OCI-LY7 (cell line): ENCODE measurements at regions not wholly inside any gene's neighbourhood (a gene's known extent, or its start where the extent isn't known, plus 50 kb on each side); places are given as distances from the start of the nearest gene placed in this dataset.

ENCODE experiments used
- BruUV-seq: library from RNA; stranded (reverse); fragments of 400-500 nt; replicated peaks from 2 replicates; lab custom pipeline; 2021; lab: Mats Ljungman, UMichigan
- CTCF ChIA-PET: fragments of 300-600 bp; sonication (Branson Sonifier 250); formaldehyde crosslinking; loops from one replicate; lab custom pipeline; 2022; ENCODE audit warnings: antibody characterized with exemption; ENCODE audit not compliant: unreplicated experiment; lab: Charles Lee
- POLR2A ChIA-PET: fragments of 300-600 bp; sonication (Branson Sonifier 250); formaldehyde crosslinking; loops from one replicate; lab custom pipeline; 2022; ENCODE audit warnings: antibody characterized with exemption; lab: Charles Lee
- DNase-seq: peaks from one replicate; pipeline ENCODE4 v3.0.0-alpha.2; 2015; ENCODE audit warnings: low spot score
- H2AFZ ChIP-seq: fragments of 200-600 bp; sonication (generic), shearing (Covaris generic); 2 replicates; pipeline ENCODE4 v1.6.1; 2014; ENCODE audit warnings: mild to moderate bottlenecking, antibody characterized with exemption, low read length, moderate library complexity
- H3K27ac ChIP-seq: fragments of 200-600 bp; sonication (generic); 2 replicates; pipeline ENCODE4 v1.5.1; 2014; ENCODE audit warnings: mixed run types, low read depth, mild to moderate bottlenecking, moderate library complexity, low read length, inconsistent platforms; ENCODE audit not compliant: poor library complexity, severe bottlenecking
- H3K36me3 ChIP-seq: fragments of 200-600 bp; sonication (generic); 2 replicates; pipeline ENCODE4 v1.6.1; 2014; ENCODE audit warnings: mild to moderate bottlenecking, antibody characterized with exemption, low read length, moderate library complexity, mixed read lengths; ENCODE audit not compliant: insufficient read depth
- H3K4me1 ChIP-seq: fragments of 200-600 bp; sonication (generic); 2 replicates; pipeline ENCODE4 v1.5.1; 2014; ENCODE audit warnings: mild to moderate bottlenecking, low read length; ENCODE audit not compliant: insufficient read depth, poor library complexity, severe bottlenecking
- H3K4me2 ChIP-seq: fragments of 200-600 bp; sonication (generic); 2 replicates; pipeline ENCODE4 v1.6.1; 2014; ENCODE audit warnings: mild to moderate bottlenecking, low read length
- H3K4me3 ChIP-seq: fragments of 200-600 bp; sonication (generic); 2 replicates; pipeline ENCODE4 v1.5.1; 2014; ENCODE audit warnings: mild to moderate bottlenecking, low read depth, low read length; ENCODE audit not compliant: poor library complexity, severe bottlenecking
- H3K79me2 ChIP-seq: fragments of 200-600 bp; sonication (generic); 2 replicates; pipeline ENCODE4 v1.6.1; 2016; ENCODE audit warnings: low read depth, mild to moderate bottlenecking, low read length, moderate library complexity, mixed read lengths; ENCODE audit not compliant: insufficient read depth
- H3K9me2 ChIP-seq: fragments of 200-600 bp; sonication (generic); 2 replicates; pipeline ENCODE4 v1.6.1; 2016; ENCODE audit warnings: mild to moderate bottlenecking, low read length, mixed read lengths; ENCODE audit not compliant: insufficient read depth
- H3K9me3 ChIP-seq: fragments of 200-600 bp; sonication (generic); 2 replicates; pipeline ENCODE4 v1.6.1; 2014; ENCODE audit warnings: mild to moderate bottlenecking, mixed run types, low read length, mixed read lengths
- H4K20me1 ChIP-seq: fragments of 200-600 bp; sonication (generic); 2 replicates; pipeline ENCODE4 v1.6.1; 2014; ENCODE audit warnings: mild to moderate bottlenecking, antibody characterized with exemption, low read length, moderate library complexity, mixed read lengths; ENCODE audit not compliant: insufficient read depth
- EZH2phosphoT487 ChIP-seq: fragments of 200-600 bp; sonication (generic); IDR thresholded peaks from 2 replicates; pipeline ENCODE4 v1.6.1; 2018; ENCODE audit warnings: low read depth, borderline replicate concordance, mild to moderate bottlenecking, mixed run types, antibody characterized with exemption, low read length, moderate library complexity, mixed read lengths
- intact Hi-C: fragments of 100-400 bp; cut with micrococcal nuclease; formaldehyde crosslinking; loops from one replicate; pipeline ENCODE4 v1.10.0; 2022; ENCODE audit not compliant: unreplicated experiment
- TF ChIP-seq, protein P1 (sequence below): fragments of 200-600 bp; sonication (generic); conservative IDR thresholded peaks from 2 replicates; pipeline ENCODE4 v1.5.1; 2014; ENCODE audit warnings: mild to moderate bottlenecking, antibody characterized with exemption, low read length, moderate library complexity, mixed read lengths

GRCh38 chr3:181336597-181336996, 347.1 kb upstream of the DNAJC19 start:
- no peak for DNase-seq
- TF ChIP-seq, protein P1, sequence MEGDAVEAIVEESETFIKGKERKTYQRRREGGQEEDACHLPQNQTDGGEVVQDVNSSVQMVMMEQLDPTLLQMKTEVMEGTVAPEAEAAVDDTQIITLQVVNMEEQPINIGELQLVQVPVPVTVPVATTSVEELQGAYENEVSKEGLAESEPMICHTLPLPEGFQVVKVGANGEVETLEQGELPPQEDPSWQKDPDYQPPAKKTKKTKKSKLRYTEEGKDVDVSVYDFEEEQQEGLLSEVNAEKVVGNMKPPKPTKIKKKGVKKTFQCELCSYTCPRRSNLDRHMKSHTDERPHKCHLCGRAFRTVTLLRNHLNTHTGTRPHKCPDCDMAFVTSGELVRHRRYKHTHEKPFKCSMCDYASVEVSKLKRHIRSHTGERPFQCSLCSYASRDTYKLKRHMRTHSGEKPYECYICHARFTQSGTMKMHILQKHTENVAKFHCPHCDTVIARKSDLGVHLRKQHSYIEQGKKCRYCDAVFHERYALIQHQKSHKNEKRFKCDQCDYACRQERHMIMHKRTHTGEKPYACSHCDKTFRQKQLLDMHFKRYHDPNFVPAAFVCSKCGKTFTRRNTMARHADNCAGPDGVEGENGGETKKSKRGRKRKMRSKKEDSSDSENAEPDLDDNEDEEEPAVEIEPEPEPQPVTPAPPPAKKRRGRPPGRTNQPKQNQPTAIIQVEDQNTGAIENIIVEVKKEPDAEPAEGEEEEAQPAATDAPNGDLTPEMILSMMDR = no peak
- TF ChIP-seq EZH2phosphoT487 = no peak
- Histone ChIP-seq H3K79me2 (no peaks in the 10 kb centered on the region), H3K9me3 (no peaks in the 10 kb centered on the region), H3K9me2 (no peaks in the 10 kb centered on the region), H2AFZ (no peak overlapping the region), H4K20me1 (no peaks in the 10 kb centered on the region; the same call in 1 of the 2 replicates), H3K27ac (no peak overlapping the region), H3K4me3 (no peak overlapping the region), H3K4me2 (no peak overlapping the region), H3K36me3 (no peaks in the 10 kb centered on the region), H3K4me1 (no peaks in the 10 kb centered on the region)
- intact Hi-C loops = no loop called here
- POLR2A ChIA-PET = interaction anchor here (1.0 kb wide), 2 partner anchors 10 to 28 kb away, joined by 3 read pairs; no protein-coding TSS in a partner anchor
- BruUV-seq = no TSS peak
- CTCF ChIA-PET = no interaction called here

- no peaks in the 10 kb centered on the region; the same call in 1 of the 2 replicates for H4K20me1 ChIP-seq
- POLR2A ChIA-PET = interaction anchor here (0.7 kb wide), 1 partner anchor 20 kb away, joined by 4 read pairs; no protein-coding TSS in a partner anchor
- H3K27ac ChIP-seq = no peak overlapping the region
- no peaks in the 10 kb centered on the region for H3K9me3 ChIP-seq
- no peak overlapping the region for H2AFZ ChIP-seq
- intact Hi-C loops = no loop called here
- CTCF ChIA-PET = no interaction called here
- H3K4me2 ChIP-seq = no peak overlapping the region
- H3K79me2 ChIP-seq = no peaks in the 10 kb centered on the region
- no peak for TF ChIP-seq EZH2phosphoT487
- TF ChIP-seq, protein P1 = no peak
- DNase-seq = no peak
- no peaks in the 10 kb centered on the region for H3K36me3 ChIP-seq
- H3K4me1 ChIP-seq = no peaks in the 10 kb centered on the region
- H3K4me3 ChIP-seq = no peak overlapping the region
- no TSS peak for BruUV-seq
- H3K9me2 ChIP-seq = no peaks in the 10 kb centered on the region
These were observed 343.9 kb upstream of the DNAJC19 start for GRCh38 chr3:181333394-181333793.

DNA sequence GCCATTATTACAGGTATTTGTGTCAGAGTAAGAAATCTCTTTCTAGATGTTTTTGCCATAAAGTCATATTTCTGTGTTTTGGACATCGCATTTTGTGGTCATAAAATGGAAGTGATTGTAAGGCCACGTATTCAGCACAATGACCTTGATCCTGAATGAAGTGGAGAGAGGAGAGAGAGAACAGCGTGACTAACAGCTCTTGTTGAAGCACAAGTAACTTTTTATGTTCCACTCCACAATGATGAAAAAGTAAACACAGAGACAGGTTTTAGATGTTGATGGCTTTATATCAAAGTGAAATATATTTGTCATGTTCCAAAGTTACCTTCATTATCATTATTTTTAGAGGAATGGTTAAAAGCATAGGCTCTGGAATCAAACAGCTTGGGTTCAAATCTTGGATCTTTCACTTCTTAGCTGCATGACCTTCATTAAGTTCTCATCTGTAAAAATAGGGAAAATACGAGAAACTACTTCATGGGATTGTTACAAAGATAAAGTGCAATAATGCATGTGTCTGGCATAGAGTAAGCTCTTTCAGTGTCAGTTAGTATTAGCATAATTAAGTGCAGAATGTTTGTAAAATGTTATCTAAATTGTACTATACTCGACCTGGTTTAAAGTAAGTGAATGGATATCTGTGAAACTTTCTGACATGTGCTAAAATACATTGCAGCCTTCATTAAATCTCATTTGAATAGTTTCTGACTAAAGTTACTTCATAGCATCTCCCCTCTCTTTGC, 341.5 kb upstream of the DNAJC19 start:
- Histone ChIP-seq H3K4me1 (no peaks in the 10 kb centered on the region), H3K36me3 (no peaks in the 10 kb centered on the region), H3K79me2 (no peaks in the 10 kb centered on the region), H3K9me2 (no peaks in the 10 kb centered on the region), H4K20me1 (no peaks in the 10 kb centered on the region; the same call in 1 of the 2 replicates), H3K4me2 (no peak overlapping the region; the same call in 1 of the 2 replicates), H3K27ac (no peak overlapping the region), H3K4me3 (no peak overlapping the region), H2AFZ (no peak overlapping the region), H3K9me3 (no peaks in the 10 kb centered on the region)
- no TSS peak for BruUV-seq
- intact Hi-C loops = no loop called here
- CTCF ChIA-PET = no interaction called here
- DNase-seq = no peak
- POLR2A ChIA-PET = no interaction called here
- TF ChIP-seq, protein P1 = no peak
- no peak for TF ChIP-seq EZH2phosphoT487
